ENCODE measurements at regions not wholly inside any gene's neighbourhood (a gene's known extent, or its start where the extent isn't known, plus 50 kb on each side); places are given as distances from the start of the nearest gene placed in this dataset.

DNA sequence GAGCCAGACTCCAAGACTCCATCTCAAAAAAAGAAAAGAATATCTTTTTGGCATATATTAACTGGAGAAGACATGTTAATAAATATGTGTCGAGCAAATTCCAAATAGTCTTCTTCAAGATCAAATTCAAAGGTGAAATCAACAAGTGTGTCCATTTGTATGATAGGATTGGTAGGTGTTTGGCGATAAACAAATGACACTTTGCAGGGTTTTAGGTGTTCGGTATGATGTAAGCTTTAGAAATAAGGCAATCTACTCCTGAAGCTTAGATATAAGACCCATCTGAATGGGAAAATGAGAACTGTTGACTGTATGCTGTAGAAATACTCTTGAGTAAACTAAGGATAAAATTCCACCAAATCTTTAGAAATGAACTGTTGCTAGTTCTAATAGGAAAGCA, 75.8 kb upstream of the FNDC3B start:
- Mint-ChIP-seq H3K4me3 (no peak overlapping the region), H3K9me3 (peaks cover 9% of the 10 kb centered on the region), H3K27ac (no peak overlapping the region), H3K36me3 (no peaks in the 10 kb centered on the region), H3K4me1 (peaks cover 53% of the 10 kb centered on the region), H3K27me3 (ENCODE audit: insufficient read depth, low read depth) (peaks cover 7% of the 10 kb centered on the region)
- DNase-seq (ENCODE audit: low spot score): no peak
- Histone ChIP-seq H3K36me3 (no peaks in the 10 kb centered on the region), H2AFZ (replicated peaks) (no peak overlapping the region), H3K9me3 (ENCODE audit: low read depth) (no peaks in the 10 kb centered on the region), H3F3A (ENCODE audit: low read depth) (peaks cover 4% of the 10 kb centered on the region), H3K4me2 (no peak overlapping the region), H3K4me1 (peaks cover 13% of the 10 kb centered on the region), H3K9ac (no peak overlapping the region), H3K4me3 (no peak overlapping the region), H4K20me1 (ENCODE audit: low read depth) (no peaks in the 10 kb centered on the region), H3K27me3 (no peaks in the 10 kb centered on the region), H3K27ac (no peak overlapping the region), H3K79me2 (ENCODE audit: low read depth) (no peaks in the 10 kb centered on the region)
- TF ChIP-seq, protein P1, sequence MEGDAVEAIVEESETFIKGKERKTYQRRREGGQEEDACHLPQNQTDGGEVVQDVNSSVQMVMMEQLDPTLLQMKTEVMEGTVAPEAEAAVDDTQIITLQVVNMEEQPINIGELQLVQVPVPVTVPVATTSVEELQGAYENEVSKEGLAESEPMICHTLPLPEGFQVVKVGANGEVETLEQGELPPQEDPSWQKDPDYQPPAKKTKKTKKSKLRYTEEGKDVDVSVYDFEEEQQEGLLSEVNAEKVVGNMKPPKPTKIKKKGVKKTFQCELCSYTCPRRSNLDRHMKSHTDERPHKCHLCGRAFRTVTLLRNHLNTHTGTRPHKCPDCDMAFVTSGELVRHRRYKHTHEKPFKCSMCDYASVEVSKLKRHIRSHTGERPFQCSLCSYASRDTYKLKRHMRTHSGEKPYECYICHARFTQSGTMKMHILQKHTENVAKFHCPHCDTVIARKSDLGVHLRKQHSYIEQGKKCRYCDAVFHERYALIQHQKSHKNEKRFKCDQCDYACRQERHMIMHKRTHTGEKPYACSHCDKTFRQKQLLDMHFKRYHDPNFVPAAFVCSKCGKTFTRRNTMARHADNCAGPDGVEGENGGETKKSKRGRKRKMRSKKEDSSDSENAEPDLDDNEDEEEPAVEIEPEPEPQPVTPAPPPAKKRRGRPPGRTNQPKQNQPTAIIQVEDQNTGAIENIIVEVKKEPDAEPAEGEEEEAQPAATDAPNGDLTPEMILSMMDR (IDR thresholded peaks at IDR 0.05): no peak
- TF ChIP-seq EZH2phosphoT487 (IDR thresholded peaks at IDR 0.05) (no peak), EZH2 (IDR thresholded peaks at IDR 0.05) (no peak)

DNA sequence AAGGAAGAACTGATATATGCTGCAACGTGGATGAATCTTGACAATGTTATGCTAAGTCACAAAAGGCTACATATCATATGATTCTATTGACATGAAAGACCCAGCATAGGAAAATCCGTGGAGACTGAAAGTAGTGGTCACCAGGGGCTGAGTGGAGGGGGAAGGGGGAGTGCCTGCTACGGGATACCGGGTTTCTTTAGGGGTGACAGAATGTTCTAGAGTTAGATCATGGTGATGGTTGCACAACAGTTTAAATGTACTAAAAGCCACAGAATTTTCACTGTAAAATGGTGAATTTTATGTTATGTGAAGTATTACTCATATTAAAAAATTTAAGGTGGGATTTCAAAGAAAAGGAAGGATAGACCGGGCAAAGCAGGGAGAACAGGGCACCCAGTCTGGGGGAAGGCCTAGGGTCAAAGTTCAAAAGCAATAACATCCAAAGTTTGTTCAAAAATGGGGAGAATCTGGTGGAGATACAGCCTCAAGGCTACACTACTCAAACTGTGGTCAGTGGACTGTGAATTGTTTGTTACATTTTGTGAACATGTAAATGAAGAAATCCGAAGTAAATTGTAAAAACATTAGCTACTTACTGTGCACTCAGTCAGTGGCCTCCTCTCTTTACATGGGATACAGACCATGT, 74.2 kb upstream of the FNDC3B start:
- DNase-seq (ENCODE audit: low spot score): no peak
- H2AFZ ChIP-seq (replicated peaks): no peak overlapping the region

DNA sequence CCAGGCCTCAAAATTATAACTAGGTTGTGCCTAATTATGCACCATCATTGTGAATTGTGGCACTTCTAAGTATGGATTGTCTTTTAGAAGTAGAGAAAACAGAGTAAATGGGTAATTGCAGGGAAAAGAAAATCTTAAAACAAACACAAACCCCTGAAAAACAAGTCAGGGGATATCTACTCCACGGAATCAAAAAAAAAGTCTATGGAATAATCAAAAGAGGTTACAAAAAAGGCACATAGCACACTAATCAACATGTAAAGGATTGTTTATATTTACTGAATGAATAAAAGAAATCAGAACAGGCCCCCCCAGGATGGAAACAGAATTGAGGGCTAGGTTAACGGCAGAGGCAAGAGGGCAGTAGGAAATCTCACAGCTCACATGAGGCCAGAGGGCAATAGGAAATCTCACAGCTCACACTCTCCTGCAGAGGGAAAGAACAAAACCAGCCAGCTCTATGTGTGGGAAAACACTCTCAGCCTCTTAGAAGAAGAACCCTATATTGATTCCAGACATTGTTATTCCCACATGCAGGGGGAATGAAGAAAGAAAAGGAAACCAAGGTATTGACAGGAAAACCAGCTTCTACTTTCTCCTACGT, 72.7 kb upstream of the FNDC3B start:
- TF ChIP-seq EZH2 (IDR thresholded peaks at IDR 0.05): no peak
- no peak for TF ChIP-seq EZH2phosphoT487 (IDR thresholded peaks at IDR 0.05)
- TF ChIP-seq, protein P1 (IDR thresholded peaks at IDR 0.05): no peak
- H3K4me3 Mint-ChIP-seq: no peak overlapping the region
- Histone ChIP-seq H3K4me2 (no peak overlapping the region), H3K9ac (no peak overlapping the region), H3K79me2 (ENCODE audit: low read depth) (no peaks in the 10 kb centered on the region), H3K9me3 (ENCODE audit: low read depth) (no peaks in the 10 kb centered on the region), H3K4me3 (no peak overlapping the region), H4K20me1 (ENCODE audit: low read depth) (no peaks in the 10 kb centered on the region), H2AFZ (replicated peaks) (peak overlapping the region; percentile 61), H3K4me1 (no peaks in the 10 kb centered on the region), H3F3A (ENCODE audit: low read depth) (no peaks in the 10 kb centered on the region), H3K27me3 (no peaks in the 10 kb centered on the region), H3K27ac (no peak overlapping the region), H3K36me3 (no peaks in the 10 kb centered on the region)
- peaks cover 13% of the 10 kb centered on the region for H3K9me3 Mint-ChIP-seq
- peaks cover 4% of the 10 kb centered on the region for H3K27me3 Mint-ChIP-seq (ENCODE audit: insufficient read depth, low read depth)
- peak overlapping the region; percentile 91 for H3K27ac Mint-ChIP-seq
- peaks cover 30% of the 10 kb centered on the region for H3K4me1 Mint-ChIP-seq
- H3K36me3 Mint-ChIP-seq: no peaks in the 10 kb centered on the region
- DNase-seq (ENCODE audit: low spot score): no peak

More for the DNA sequence above, 74.2 kb upstream of the FNDC3B start:
- Histone ChIP-seq H3K4me2 (no peak overlapping the region), H3K9me3 (ENCODE audit: low read depth) (no peaks in the 10 kb centered on the region), H3K79me2 (ENCODE audit: low read depth) (no peaks in the 10 kb centered on the region), H3K27ac (no peak overlapping the region), H3K4me1 (peaks cover under 1% of the 10 kb centered on the region), H3F3A (ENCODE audit: low read depth) (no peaks in the 10 kb centered on the region), H3K27me3 (no peaks in the 10 kb centered on the region), H3K36me3 (no peaks in the 10 kb centered on the region), H4K20me1 (ENCODE audit: low read depth) (no peaks in the 10 kb centered on the region), H3K9ac (no peak overlapping the region), H3K4me3 (no peak overlapping the region)
- TF ChIP-seq EZH2 (IDR thresholded peaks at IDR 0.05): no peak
- TF ChIP-seq EZH2phosphoT487 (IDR thresholded peaks at IDR 0.05): no peak
- TF ChIP-seq, protein P1 (IDR thresholded peaks at IDR 0.05): no peak
- Mint-ChIP-seq H3K27me3 (ENCODE audit: insufficient read depth, low read depth) (peaks cover 7% of the 10 kb centered on the region), H3K9me3 (peaks cover 13% of the 10 kb centered on the region), H3K4me3 (no peak overlapping the region), H3K4me1 (peaks cover 41% of the 10 kb centered on the region), H3K27ac (peak overlapping the region; percentile 3), H3K36me3 (no peaks in the 10 kb centered on the region)
